HG02588 (cell line): ENCODE measurements at regions not wholly inside any gene's neighbourhood (a gene's known extent, or its start where the extent isn't known, plus 50 kb on each side); places are given as distances from the start of the nearest gene placed in this dataset.
"Not testable (repeated sequence)": the region's sequence is repeated elsewhere in the genome, so short reads cannot be mapped to it uniquely, and the experiment has no call there.

Source experiments
- ATAC-seq: cut with Tn5 transposase; IDR thresholded peaks from one replicate; pipeline ENCODE4 v1.9.1; 2021; ENCODE audit warnings: mild to moderate bottlenecking, moderate library complexity; ENCODE audit not compliant: unreplicated experiment

DNA sequence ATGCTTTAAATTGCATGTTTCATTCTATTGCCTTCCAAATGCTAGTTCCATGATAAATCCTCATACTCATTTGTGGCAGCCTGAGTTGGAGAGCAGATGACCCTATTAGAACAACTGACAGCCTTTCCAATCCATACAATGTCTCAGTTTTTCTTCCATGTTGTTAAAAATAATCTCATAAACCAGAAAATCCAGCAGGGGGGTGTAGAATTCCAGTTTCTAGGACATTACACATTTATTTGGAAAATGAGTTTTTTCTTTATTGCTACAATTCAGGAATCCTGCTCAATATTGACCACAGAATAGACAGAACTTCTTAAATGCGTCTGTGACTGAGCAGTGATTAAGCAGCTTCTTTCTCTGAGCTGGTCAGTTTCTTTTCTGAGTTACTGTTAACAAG is 174.2 kb upstream of the ATP10A start:
- ATAC-seq, result no peak

DNA sequence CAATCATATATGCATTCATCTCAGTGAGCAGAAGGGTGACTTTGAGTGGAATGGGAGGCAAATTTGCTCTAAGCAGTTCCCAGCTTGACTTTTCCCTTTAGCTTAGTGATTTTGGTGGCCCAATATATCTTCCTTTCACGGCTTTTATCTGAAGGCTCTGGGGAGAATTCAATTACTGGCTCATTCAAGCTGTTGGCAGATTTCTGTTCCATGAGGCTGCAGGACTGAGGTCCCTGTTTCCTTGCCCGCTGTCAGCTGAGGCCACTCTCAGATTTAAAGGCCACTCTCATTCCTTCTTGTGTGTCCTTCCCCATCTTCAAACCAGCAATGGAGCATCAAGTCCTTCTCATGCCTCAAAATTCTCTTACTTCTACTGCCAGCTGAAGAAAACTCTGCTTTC is 170.4 kb upstream of the ATP10A start:
- ATAC-seq, result no peak

DNA sequence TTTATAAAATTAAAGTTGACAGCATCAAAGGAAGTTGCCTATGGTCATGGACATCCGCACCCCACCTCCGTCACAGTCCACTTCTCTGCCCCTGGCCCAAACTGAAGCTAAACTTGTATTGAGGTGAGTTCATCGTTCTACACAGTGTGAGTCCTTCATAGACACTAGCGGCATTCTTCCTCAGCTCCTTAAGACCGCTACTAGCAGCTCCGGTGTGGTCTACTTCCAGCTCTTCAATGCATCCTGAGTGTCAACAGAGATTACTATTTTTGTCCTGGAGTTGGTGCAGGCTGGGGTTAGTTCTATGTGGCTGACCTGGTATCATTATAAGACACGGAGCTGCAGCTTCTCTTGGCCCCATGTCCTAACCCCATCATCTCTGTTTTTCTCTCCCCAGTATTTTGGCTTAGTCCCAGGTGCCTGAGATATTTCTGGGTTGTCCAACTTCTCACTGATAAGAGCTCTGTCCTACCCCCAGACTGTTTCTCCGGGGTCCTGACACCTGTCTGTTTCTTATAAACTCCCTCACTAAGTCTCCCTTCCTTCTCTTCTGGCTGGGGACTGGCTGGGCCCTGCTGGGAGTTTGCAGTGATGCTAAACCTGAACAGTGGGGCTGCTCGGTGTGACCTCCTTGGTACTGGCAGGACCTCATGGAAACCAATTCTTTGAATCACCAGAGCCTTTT is 169.2 kb upstream of the ATP10A start:
- ATAC-seq, result no peak

GRCh38 chr15:26029586-26029985 is 166.5 kb upstream of the ATP10A start:
- not testable (repeated sequence) for ATAC-seq

- no peak for ATAC-seq
These were observed 166.0 kb upstream of the ATP10A start for GRCh38 chr15:26029146-26029545.

DNA sequence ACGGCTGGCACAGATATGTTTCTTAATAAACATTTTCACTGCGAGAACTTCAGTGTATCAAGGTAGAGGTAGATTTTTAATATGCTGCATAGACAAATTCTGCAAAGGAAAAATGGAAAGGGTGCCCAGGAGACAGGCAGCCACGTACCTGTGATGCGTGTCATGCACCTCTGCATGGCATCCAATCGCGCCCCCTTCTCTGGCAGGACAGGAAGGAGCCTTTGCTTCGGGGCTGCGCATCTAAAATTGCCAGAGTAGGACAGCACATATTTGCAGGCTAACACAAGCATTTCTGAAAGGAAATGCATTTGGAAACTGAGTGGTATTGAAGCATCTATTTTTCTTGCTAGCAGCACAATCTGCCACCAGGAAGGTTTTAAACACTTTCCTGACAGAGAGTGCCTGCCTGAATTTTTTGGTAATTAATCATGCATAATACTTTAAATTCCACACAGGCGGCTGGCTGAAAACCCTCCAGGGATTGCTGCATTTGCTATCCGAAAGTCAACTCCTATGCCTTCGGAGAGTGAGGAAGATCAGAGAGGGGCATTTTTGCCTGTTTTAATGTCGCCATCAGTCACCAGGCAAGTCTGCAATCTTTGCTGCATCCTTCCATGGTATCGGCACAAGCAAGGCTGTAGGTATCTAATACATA is 165.1 kb upstream of the ATP10A start:
- no peak for ATAC-seq

DNA sequence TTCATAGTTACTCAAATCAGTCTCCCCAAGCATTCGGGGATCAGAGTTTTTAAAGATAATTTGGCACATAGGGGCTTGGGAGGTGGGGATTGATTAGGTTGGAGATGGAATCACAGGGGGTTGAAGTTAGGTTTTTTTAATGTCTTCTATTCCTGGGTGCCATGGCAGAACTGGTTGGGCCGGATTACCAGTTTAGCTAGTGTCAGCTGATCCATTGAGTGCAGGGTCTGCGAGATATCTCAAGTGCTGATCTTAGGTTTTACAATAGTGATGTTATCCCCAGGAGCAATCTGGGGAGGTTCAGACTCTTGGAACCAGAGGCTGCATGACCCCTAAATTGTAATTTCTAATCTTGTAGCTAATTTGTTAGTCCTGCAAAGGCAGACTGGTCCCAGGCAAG is 163.5 kb upstream of the ATP10A start:
- ATAC-seq, result not testable (repeated sequence)

DNA sequence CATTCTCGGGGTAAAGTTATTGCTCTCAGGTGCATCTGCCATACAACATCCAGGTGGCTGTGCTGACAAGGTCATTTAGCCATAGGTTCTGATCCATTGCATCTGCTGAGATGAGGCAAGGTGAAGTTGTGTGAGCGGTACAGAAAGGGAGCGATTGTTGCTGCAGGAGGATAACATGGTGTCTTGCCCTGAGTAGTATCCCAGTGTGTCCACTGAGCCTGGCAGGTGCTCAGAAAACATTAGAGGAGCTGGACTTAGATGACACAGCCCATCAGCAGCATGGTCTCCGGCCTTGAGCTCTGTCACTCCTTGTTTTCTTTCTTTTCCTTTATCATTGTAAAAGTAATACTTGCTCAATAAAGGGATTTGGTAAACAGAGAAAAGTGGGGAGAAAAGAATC is 161.1 kb upstream of the ATP10A start:
- ATAC-seq, result no peak

- ATAC-seq, result no peak
These were observed 160.6 kb upstream of the ATP10A start for GRCh38 chr15:26023691-26024090.

DNA sequence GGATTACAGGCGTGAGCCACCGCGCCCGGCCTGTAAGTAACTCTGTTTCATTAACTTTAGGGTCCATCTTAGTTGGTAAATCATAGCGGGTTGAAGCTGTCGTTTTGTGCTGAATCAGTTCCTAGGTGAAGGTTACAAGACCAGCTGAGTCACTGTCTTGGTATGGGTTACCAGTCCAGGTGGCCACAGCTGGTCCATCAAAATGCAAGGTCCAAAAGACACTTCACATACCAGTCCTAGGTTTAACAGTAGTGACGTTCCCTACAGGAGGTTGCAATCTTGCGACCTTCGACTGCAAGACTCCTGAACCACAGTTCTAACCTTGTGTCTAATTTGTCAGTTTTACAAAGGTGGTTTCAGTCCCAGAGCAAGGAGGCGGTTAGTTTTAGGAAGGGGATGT is 160.1 kb upstream of the ATP10A start:
- ATAC-seq, result no peak

- ATAC-seq, result no peak
These were observed 157.7 kb upstream of the ATP10A start for GRCh38 chr15:26020871-26021270.

- no peak for ATAC-seq
These were observed 154.5 kb upstream of the ATP10A start for GRCh38 chr15:26017665-26018064.

- ATAC-seq, result no peak
These were observed 152.5 kb upstream of the ATP10A start for GRCh38 chr15:26015516-26016075.

GRCh38 chr15:26013981-26014380 is 150.9 kb upstream of the ATP10A start:
- no peak for ATAC-seq

DNA sequence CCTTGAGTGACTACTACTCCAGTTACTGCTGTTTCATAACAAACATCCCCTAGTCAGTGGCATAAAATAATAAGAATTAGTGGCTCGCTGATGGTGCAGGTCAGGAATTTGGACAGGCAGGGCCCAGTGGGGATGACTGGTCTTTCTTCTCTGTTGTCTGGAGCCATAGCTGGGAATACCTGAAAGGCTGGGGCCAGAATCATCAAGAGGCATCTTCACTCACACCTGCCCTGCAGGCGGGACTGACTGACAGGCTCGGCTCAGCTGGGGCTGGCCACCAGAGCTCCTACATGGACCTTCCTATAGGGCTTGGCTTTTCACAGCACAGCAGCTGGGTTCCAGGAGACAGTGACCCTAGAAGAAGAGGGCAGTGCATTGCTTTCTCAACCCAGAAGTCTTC is 148.8 kb upstream of the ATP10A start:
- ATAC-seq, result no peak

- ATAC-seq, result no peak
These were observed 144.0 kb upstream of the ATP10A start for GRCh38 chr15:26007151-26007550.

GRCh38 chr15:26001201-26001600 is 138.1 kb upstream of the ATP10A start:
- no peak for ATAC-seq

- no peak for ATAC-seq
These were observed 130.4 kb upstream of the ATP10A start for GRCh38 chr15:25993506-25993905.

DNA sequence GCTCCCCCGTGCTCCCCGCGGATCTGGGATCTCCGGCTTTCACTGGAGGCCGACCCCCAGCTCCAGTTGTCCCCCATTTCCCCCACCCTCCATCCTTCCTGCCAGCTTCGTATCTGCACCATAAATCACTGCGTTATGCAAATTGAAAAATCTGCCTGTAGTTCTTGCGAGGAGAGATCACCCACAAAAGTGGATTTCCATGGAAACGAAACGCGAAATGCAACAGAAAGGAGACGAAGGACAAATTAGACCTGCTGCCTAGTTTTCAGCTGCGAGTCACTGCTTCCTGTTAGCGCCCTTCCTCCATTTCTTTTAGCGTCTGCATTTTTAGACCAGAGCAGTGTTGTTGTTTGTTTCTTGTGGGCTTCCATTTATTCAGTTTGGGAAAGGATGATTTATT is 127.1 kb upstream of the ATP10A start:
- ATAC-seq, result no peak

DNA sequence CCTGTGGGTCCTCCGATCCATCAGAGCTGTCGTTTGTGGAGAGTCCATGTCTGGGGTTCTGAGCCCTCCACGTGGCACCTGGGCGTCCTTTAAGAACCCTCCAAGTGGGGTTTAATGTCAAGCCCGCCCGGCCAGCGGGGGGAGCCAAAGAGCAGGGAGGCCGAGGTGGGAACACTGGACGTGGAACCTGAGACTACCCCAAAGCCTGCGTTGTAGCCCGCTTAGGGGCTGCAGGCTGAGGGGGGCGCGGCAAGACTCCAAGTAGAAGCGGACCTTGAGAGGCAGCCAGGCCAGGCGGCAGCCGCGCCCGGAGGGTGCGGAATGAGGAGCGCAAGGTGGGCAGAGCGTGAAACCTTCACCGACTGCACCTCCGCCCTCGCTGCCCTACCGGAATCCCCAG is 126.2 kb upstream of the ATP10A start:
- no peak for ATAC-seq

DNA sequence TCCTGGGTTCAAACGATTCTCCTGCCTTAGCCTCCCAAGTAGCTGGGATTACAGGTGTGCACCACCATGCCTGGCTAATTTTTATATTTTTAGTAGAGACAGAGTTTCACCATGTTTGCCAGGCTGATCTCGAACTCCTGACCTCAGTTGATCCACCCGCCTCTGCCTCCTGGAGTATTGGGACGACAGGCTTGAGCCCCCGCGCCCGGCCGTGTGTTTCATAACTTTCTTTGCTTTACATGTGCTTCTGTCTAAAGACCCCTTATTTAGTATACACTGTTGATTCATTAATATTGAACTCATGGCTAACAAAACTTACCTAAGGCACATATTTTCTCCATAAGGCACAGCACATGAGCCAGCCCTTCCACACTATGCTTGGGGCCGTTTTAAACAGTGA is 125.6 kb upstream of the ATP10A start:
- not testable (repeated sequence) for ATAC-seq

DNA sequence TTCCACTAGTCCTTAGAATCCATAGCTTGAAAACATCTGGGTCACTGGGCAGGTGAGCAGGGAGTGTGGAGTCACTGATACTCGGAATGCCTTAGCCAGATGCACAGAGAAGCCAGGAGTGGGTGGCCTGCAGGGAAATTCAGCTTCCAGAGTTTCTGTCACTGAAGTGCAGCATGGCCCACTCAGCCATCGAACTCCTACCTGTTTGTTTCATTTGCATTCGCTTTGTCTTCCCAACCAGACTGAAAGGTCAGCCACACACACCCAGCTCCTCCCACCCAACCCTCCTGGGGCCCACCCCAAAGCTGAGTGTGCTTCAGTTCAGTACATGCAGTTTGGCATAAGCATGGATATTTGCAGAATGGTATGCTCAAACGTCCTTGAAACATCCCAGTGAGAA is 124.5 kb upstream of the ATP10A start:
- no peak for ATAC-seq

- ATAC-seq, result no peak
These were observed 122.0 kb upstream of the ATP10A start for GRCh38 chr15:25985165-25985564.
